GM18870 (cell line): ENCODE measurements at regions not wholly inside any gene's neighbourhood (a gene's known extent, or its start where the extent isn't known, plus 50 kb on each side); places are given as distances from the start of the nearest gene placed in this dataset.

ENCODE experiments used
- ATAC-seq: cut with Tn5 transposase; IDR thresholded peaks from one replicate; pipeline ENCODE4 v1.9.1; 2021; ENCODE audit warnings: moderate library complexity; ENCODE audit not compliant: unreplicated experiment

GRCh38 chr1:218525451-218526197, 180.5 kb downstream of the TGFB2 start:
- no peak for ATAC-seq

GRCh38 chr1:218526198-218526580, 181.1 kb downstream of the TGFB2 start:
- no peak for ATAC-seq

GRCh38 chr1:218527737-218528136, 182.6 kb downstream of the TGFB2 start:
- no peak for ATAC-seq

- ATAC-seq = no peak
These were observed 184.6 kb downstream of the TGFB2 start for GRCh38 chr1:218529646-218530300.

GRCh38 chr1:218531936-218532335, 186.8 kb downstream of the TGFB2 start:
- ATAC-seq = no peak

GRCh38 chr1:218536296-218536986, 191.3 kb downstream of the TGFB2 start:
- no peak for ATAC-seq

GRCh38 chr1:218537122-218537913, 192.2 kb downstream of the TGFB2 start:
- ATAC-seq = no peak

GRCh38 chr1:218538341-218538740, 193.2 kb downstream of the TGFB2 start:
- no peak for ATAC-seq

GRCh38 chr1:218546314-218546713, 201.2 kb downstream of the TGFB2 start:
- no peak for ATAC-seq

GRCh38 chr1:218547957-218548730, 203.0 kb downstream of the TGFB2 start:
- ATAC-seq = no peak

GRCh38 chr1:218548764-218549163, 203.6 kb downstream of the TGFB2 start:
- no peak for ATAC-seq

GRCh38 chr1:218553197-218553596, 208.1 kb downstream of the TGFB2 start:
- ATAC-seq = no peak

- no peak for ATAC-seq
These were observed 210.9 kb downstream of the TGFB2 start for GRCh38 chr1:218556016-218556415.

- no peak for ATAC-seq
These were observed 212.6 kb downstream of the TGFB2 start for GRCh38 chr1:218557731-218558130.

- ATAC-seq = no peak
These were observed 213.2 kb downstream of the TGFB2 start for GRCh38 chr1:218558271-218558810.

- no peak for ATAC-seq
These were observed 220.2 kb downstream of the TGFB2 start for GRCh38 chr1:218565377-218565776.

- ATAC-seq = no peak
These were observed 223.9 kb downstream of the TGFB2 start for GRCh38 chr1:218568962-218569550.

- ATAC-seq = no peak
These were observed 225.3 kb downstream of the TGFB2 start for GRCh38 chr1:218570456-218570855.

GRCh38 chr1:218571491-218571890, 226.4 kb downstream of the TGFB2 start:
- ATAC-seq = no peak

GRCh38 chr1:218572050-218572449, 226.9 kb downstream of the TGFB2 start:
- no peak for ATAC-seq
